ENCODE measurements at regions not wholly inside any gene's neighbourhood (a gene's known extent, or its start where the extent isn't known, plus 50 kb on each side); places are given as distances from the start of the nearest gene placed in this dataset.

- peaks cover 28% of the 10 kb centered on the region for H3K4me1 Mint-ChIP-seq (ENCODE audit: low read depth)
- intact Hi-C loops (cut with micrococcal nuclease): no loop called here
- peaks cover 2% of the 10 kb centered on the region for H3K27me3 Mint-ChIP-seq (ENCODE audit: low read depth)
- H3K4me3 Mint-ChIP-seq (ENCODE audit: low read depth): no peak overlapping the region
- H3K36me3 Mint-ChIP-seq (ENCODE audit: low read depth): no peaks in the 10 kb centered on the region
- DNase-seq (ENCODE audit: low spot score): no peak
- no peak overlapping the region for H3K27ac Mint-ChIP-seq
- no peaks in the 10 kb centered on the region for H3K9me3 Mint-ChIP-seq
These were observed 51.5 kb upstream of the PHF21B start for GRCh38 chr22:45061332-45061731.

DNA sequence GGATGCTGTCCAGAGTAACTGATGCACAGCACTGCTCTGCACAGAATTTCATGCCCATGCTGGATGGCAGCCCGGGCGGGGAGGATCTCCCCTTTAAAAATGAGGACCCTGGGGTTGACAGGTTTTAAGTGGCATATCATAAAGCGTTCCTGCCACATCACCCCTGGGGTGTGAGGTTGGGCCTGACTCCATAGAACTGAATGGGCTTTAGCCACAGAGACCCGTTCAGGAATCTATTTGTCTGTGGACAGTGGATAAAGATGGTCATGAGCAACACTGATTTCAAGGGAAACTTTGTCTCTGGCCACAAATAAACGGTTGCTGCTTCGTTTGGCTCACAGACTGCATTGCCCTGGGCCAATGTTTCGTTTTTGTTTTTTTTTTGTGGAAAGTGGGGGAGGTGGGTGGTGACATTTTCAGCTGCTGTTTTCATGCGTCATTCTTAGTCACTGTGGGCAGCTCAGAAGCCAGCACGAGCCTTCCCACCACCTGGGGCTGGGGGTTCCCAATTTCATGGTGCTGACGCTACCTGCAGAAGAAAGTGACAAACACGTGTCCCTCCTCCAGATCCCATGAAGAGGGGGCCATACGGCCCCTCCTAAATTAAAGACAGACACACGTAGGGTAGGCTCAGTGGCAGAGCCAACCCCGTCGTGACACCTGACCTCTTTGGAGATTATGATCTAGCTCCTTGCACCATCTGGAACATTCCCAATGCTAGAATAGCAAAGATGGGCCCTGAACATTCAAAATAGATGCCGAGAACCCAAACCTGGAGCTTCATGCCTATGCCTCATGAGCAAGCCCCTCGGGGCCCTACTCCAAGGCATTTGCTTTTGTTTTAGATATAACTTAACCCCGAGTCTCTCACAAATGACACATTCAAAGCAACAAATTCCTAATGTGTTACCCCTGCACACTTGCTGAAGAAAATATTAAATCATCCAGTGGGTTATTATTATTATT is 54.8 kb upstream of the PHF21B start:
- Mint-ChIP-seq H3K4me1 (ENCODE audit: low read depth) (peaks cover 23% of the 10 kb centered on the region), H3K27ac (peak overlapping the region; percentile 40), H3K4me3 (ENCODE audit: low read depth) (no peak overlapping the region), H3K36me3 (ENCODE audit: low read depth) (no peaks in the 10 kb centered on the region), H3K27me3 (ENCODE audit: low read depth) (no peaks in the 10 kb centered on the region), H3K9me3 (peaks cover 5% of the 10 kb centered on the region)
- intact Hi-C loops (cut with micrococcal nuclease): no loop called here
- DNase-seq (ENCODE audit: low spot score): peak; percentile 20

- peaks cover 29% of the 10 kb centered on the region for H3K4me1 Mint-ChIP-seq (ENCODE audit: low read depth)
- H3K27me3 Mint-ChIP-seq (ENCODE audit: low read depth): no peaks in the 10 kb centered on the region
- no peaks in the 10 kb centered on the region for H3K36me3 Mint-ChIP-seq (ENCODE audit: low read depth)
- intact Hi-C loops (cut with micrococcal nuclease): no loop called here
- no peak for DNase-seq (ENCODE audit: low spot score)
- H3K27ac Mint-ChIP-seq: no peak overlapping the region
- peaks cover 5% of the 10 kb centered on the region for H3K9me3 Mint-ChIP-seq
- H3K4me3 Mint-ChIP-seq (ENCODE audit: low read depth): no peak overlapping the region
These were observed 55.9 kb upstream of the PHF21B start for GRCh38 chr22:45065726-45066125.

GRCh38 chr22:45067731-45068130 is 57.9 kb upstream of the PHF21B start:
- intact Hi-C loops (cut with micrococcal nuclease): no loop called here
- peaks cover 5% of the 10 kb centered on the region for H3K9me3 Mint-ChIP-seq
- peaks cover 11% of the 10 kb centered on the region for H3K27me3 Mint-ChIP-seq (ENCODE audit: low read depth)
- H3K4me1 Mint-ChIP-seq (ENCODE audit: low read depth): peaks cover 34% of the 10 kb centered on the region
- H3K27ac Mint-ChIP-seq: no peak overlapping the region
- H3K36me3 Mint-ChIP-seq (ENCODE audit: low read depth): no peaks in the 10 kb centered on the region
- H3K4me3 Mint-ChIP-seq (ENCODE audit: low read depth): no peak overlapping the region
- no peak for DNase-seq (ENCODE audit: low spot score)

GRCh38 chr22:45069925-45070324 is 60.1 kb upstream of the PHF21B start:
- Mint-ChIP-seq H3K9me3 (peaks cover 5% of the 10 kb centered on the region), H3K36me3 (ENCODE audit: low read depth) (no peaks in the 10 kb centered on the region), H3K4me3 (ENCODE audit: low read depth) (no peak overlapping the region), H3K27me3 (ENCODE audit: low read depth) (peaks cover 19% of the 10 kb centered on the region), H3K27ac (no peak overlapping the region), H3K4me1 (ENCODE audit: low read depth) (peaks cover 20% of the 10 kb centered on the region)
- no peak for DNase-seq (ENCODE audit: low spot score)
- intact Hi-C loops (cut with micrococcal nuclease): no loop called here

- Mint-ChIP-seq H3K36me3 (ENCODE audit: low read depth) (no peaks in the 10 kb centered on the region), H3K9me3 (peaks cover 5% of the 10 kb centered on the region), H3K4me3 (ENCODE audit: low read depth) (no peak overlapping the region), H3K27me3 (ENCODE audit: low read depth) (peaks cover 24% of the 10 kb centered on the region), H3K27ac (no peak overlapping the region), H3K4me1 (ENCODE audit: low read depth) (peaks cover 13% of the 10 kb centered on the region)
- intact Hi-C loops (cut with micrococcal nuclease): no loop called here
- no peak for DNase-seq (ENCODE audit: low spot score)
These were observed 61.8 kb upstream of the PHF21B start for GRCh38 chr22:45071618-45072017.

DNA sequence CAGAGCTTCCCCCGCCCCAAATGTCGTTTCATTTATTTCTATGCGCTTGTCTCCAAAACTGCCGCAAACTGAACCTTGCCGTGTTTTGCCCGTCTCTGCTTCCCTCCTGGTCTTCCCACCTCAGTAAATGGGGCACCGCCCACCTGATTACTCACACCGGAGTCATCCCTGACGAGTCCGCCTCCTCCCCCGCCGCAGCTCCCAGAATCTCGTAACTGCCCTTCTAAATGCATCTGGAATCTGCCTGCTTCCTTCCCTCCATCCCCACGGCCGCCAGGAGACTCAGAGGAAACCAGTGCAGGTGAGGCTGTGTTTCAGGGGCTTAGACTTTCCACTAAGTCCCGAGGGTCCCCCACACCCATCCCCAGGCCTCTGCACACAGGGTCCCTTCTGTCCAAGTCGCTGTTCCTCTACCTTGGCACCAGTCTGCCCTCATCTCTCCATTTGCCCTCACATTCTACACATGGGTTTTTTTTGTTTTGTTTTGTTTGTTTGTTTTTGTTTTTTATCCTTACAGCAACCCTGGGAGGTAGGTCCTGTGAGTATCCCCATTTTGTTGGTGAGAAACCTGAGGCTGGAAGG is 62.6 kb upstream of the PHF21B start:
- Mint-ChIP-seq H3K27ac (no peak overlapping the region), H3K36me3 (ENCODE audit: low read depth) (no peaks in the 10 kb centered on the region), H3K4me1 (ENCODE audit: low read depth) (peaks cover 13% of the 10 kb centered on the region), H3K4me3 (ENCODE audit: low read depth) (no peak overlapping the region), H3K27me3 (ENCODE audit: low read depth) (peaks cover 24% of the 10 kb centered on the region), H3K9me3 (peaks cover 5% of the 10 kb centered on the region)
- intact Hi-C loops (cut with micrococcal nuclease): no loop called here
- no peak for DNase-seq (ENCODE audit: low spot score)

DNA sequence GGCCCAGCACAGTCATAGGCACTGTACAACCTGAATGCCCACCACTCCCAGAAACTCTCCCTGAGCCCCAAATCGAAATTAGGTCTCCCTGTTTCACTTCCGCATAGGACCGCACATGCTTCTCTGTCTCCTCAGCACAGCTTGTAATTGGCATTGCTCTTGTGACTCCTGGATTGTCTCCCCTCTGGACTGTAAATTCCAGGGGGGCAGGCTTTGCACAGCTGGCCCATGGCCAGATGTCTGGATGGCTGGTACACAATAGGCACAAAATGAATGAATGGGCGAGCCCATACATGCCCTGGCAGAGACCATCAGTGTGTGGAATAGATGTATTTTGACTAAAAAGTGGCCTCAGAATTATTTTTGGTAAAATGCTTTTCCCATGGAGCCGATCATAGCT is 63.3 kb upstream of the PHF21B start:
- Mint-ChIP-seq H3K27ac (no peak overlapping the region), H3K36me3 (ENCODE audit: low read depth) (no peaks in the 10 kb centered on the region), H3K9me3 (peaks cover 3% of the 10 kb centered on the region), H3K4me3 (ENCODE audit: low read depth) (no peak overlapping the region), H3K4me1 (ENCODE audit: low read depth) (peaks cover 13% of the 10 kb centered on the region), H3K27me3 (ENCODE audit: low read depth) (peaks cover 24% of the 10 kb centered on the region)
- no peak for DNase-seq (ENCODE audit: low spot score)
- intact Hi-C loops (cut with micrococcal nuclease): no loop called here

DNA sequence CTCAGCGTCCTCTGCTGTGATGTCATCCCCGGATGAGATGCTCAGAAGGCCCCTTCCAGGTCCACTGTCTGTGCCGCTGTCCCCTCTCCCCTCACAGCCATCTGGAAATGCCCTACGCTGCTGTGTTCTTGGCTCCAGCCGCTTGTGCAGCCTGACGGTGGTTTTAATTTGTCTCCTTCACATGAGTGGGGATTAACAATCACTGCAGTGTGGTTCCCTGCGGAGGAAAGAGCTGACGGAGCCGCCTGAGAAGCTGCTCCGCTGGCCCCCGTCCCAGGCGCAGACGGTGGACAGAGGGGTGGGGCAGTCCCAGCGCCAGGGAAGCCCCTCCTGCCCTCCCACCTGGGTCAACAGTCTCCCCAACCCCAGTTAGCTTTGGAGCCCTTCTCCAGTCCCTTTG is 67.5 kb upstream of the PHF21B start:
- Mint-ChIP-seq H3K9me3 (peaks cover 5% of the 10 kb centered on the region), H3K27ac (no peak overlapping the region), H3K4me1 (ENCODE audit: low read depth) (peaks cover 4% of the 10 kb centered on the region), H3K27me3 (ENCODE audit: low read depth) (peaks cover 19% of the 10 kb centered on the region), H3K36me3 (ENCODE audit: low read depth) (no peaks in the 10 kb centered on the region), H3K4me3 (ENCODE audit: low read depth) (no peak overlapping the region)
- no peak for DNase-seq (ENCODE audit: low spot score)
- intact Hi-C loops (cut with micrococcal nuclease): no loop called here

DNA sequence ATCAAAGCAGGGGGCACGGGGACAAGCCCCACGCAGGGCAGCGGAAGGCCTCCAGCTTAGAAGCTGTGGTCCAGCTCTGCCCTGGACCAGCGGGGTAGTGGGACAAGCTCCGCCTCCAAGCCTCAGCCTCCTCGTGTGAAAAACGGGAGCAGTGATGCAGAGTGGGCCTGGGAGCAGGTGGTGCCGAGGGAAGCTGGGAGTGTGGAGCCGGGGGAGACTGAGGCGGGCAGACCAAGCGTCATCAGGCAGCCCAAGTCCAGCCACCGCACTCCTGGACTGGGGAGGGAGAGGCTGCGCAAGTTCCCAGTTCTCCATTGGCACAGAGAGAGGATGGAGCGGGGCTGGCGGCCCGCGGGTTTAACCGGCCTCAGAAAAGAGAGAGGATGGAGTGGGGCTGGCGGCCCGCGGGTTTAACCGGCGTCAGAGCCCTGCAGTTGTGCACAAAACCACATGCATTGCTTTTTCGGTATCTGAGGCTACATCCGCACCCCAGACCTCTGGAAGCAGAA is 68.1 kb upstream of the PHF21B start:
- no peak for DNase-seq (ENCODE audit: low spot score)
- intact Hi-C loops (cut with micrococcal nuclease): no loop called here
- Mint-ChIP-seq H3K4me3 (ENCODE audit: low read depth) (no peak overlapping the region), H3K9me3 (peaks cover 5% of the 10 kb centered on the region), H3K4me1 (ENCODE audit: low read depth) (no peaks in the 10 kb centered on the region), H3K27me3 (ENCODE audit: low read depth) (peaks cover 13% of the 10 kb centered on the region), H3K36me3 (ENCODE audit: low read depth) (no peaks in the 10 kb centered on the region), H3K27ac (no peak overlapping the region)

DNA sequence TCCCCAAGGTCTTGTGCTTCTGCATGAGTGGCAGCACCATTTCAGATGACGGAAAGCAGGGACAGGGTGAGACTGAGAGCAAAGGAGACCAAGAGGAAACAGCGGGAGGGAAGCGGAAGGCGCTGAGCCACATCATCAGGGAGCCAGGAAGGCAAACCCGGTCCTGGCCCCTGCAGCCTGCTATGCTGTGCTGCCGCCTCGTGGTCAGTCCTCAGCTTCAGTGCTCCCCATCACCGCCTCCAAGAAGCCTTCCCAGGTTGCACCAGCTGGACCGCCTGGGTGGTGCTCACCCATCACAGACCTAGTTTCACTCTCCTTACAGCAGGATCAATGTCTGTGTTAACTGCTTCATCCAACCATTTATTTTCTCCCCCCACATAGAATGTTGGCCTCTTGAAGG is 73.0 kb upstream of the PHF21B start:
- intact Hi-C loops (cut with micrococcal nuclease): loop anchor here (5.0 kb wide), 2 partner anchors 75 to 260 kb away; no protein-coding TSS in a partner anchor
- H3K27me3 Mint-ChIP-seq (ENCODE audit: low read depth): peaks cover 2% of the 10 kb centered on the region
- no peak for DNase-seq (ENCODE audit: low spot score)

DNA sequence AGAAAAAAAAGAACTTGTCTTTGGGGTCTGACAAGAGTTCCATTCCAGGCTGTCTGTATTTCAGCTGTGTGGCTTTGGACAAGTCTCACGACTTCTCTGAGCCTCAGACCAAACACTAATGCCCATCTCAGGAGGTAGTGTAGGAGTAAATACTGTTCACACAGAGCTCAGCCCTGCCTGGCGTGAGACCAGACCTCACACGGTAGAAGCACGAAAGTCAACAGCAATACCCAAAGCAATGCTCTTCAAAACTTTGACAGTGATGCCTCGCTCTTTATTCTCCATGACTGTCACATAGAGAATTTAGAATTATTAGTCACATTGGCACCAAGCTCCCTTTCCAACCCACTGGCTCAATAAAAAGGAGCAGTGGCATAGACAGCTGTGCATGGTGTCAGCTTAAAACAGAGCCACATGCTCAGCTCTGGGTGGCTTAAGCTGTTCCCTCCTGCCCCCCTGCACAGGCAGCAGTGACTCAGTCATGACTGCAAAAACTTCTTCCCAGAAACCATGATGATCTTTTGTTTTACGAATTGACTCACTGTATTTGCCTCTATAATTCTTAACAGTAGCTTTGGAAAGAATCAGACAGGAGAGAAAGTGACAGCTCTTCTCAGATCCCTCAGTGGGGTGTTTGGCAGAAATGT is 74.0 kb upstream of the PHF21B start:
- DNase-seq (ENCODE audit: low spot score): no peak

More for the DNA sequence above, 73.0 kb upstream of the PHF21B start:
- H3K27ac Mint-ChIP-seq: no peak overlapping the region
- peaks cover 5% of the 10 kb centered on the region for H3K9me3 Mint-ChIP-seq
- H3K4me3 Mint-ChIP-seq (ENCODE audit: low read depth): no peak overlapping the region
- H3K36me3 Mint-ChIP-seq (ENCODE audit: low read depth): no peaks in the 10 kb centered on the region
- peaks cover 7% of the 10 kb centered on the region for H3K4me1 Mint-ChIP-seq (ENCODE audit: low read depth)

More for the DNA sequence above, 74.0 kb upstream of the PHF21B start:
- peaks cover 5% of the 10 kb centered on the region for H3K9me3 Mint-ChIP-seq
- H3K27ac Mint-ChIP-seq: no peak overlapping the region
- H3K4me3 Mint-ChIP-seq (ENCODE audit: low read depth): no peak overlapping the region
- H3K4me1 Mint-ChIP-seq (ENCODE audit: low read depth): peaks cover 7% of the 10 kb centered on the region
- peaks cover 2% of the 10 kb centered on the region for H3K27me3 Mint-ChIP-seq (ENCODE audit: low read depth)
- H3K36me3 Mint-ChIP-seq (ENCODE audit: low read depth): no peaks in the 10 kb centered on the region
- intact Hi-C loops (cut with micrococcal nuclease): loop anchor here (5.0 kb wide), 2 partner anchors 76 to 261 kb away; no protein-coding TSS in a partner anchor

Data from activated T-helper 2 cell treated with anti-CD3 and anti-CD28 coated beads, Interferon-gamma antibody, Interleukin-2, Interleukin-4, amounts not matched to agents 10 μg/mL and 5 μg/mL and 100 μg/mL, durations not matched to agents 14 hours and 24 hours and 36 hours (primary cell).